GM21390 (cell line): ENCODE measurements at regions not wholly inside any gene's neighbourhood (a gene's known extent, or its start where the extent isn't known, plus 50 kb on each side); places are given as distances from the start of the nearest gene placed in this dataset.

Experiments used
- ATAC-seq: cut with Tn5 transposase; IDR thresholded peaks from one replicate; pipeline ENCODE4 v1.9.1; 2021; ENCODE audit not compliant: unreplicated experiment

DNA sequence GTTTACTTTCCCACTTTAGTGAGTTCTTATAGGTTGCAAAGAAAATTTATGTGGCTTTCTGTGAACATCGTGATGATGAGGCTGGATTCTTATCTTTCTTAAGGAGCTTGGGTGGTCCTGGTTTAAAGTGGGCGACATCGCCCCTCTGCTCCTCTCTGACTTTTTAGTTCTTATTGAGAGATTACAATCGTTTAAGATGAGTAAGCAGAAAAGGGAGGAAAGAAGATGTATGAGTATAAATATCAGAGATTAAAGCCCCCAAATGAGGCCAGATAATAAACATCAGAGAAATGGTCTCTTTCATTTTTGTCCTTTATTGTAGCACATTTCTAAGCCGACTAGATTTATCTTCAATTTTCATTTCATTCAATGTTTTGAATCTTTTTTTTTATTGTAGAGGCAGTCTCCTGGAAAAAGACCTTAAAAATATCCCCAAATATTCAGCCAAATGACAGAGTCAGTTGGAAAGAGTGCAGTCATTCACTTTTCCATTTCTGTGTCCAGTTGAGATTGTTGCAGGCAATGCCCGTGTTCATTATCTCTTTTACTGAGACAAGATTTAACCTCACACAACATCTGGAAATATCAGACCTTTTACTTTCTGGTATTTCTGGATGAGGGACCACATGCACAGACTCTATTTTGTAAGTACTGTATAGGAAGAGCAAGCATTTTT, 62.0 kb upstream of the PDE7B start:
- no peak for ATAC-seq

DNA sequence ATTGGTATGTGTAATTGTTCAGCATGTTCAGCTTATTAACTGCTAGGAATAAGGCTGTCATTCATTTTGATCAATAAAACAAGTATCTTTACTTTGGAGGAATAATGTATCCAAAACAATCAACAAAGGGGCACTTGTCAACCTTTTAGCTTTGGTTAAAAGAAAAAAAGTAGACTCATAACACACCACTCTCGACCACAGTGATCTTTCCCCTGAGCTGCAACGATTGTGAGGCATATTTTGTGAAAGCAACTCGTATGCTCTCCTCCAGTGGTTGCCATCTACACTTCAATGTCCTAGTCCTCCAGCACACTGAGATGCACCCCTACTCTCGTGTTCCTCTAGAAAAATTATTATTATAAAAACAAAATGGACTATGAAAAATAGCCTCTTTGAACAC, 60.1 kb upstream of the PDE7B start:
- ATAC-seq, result no peak

DNA sequence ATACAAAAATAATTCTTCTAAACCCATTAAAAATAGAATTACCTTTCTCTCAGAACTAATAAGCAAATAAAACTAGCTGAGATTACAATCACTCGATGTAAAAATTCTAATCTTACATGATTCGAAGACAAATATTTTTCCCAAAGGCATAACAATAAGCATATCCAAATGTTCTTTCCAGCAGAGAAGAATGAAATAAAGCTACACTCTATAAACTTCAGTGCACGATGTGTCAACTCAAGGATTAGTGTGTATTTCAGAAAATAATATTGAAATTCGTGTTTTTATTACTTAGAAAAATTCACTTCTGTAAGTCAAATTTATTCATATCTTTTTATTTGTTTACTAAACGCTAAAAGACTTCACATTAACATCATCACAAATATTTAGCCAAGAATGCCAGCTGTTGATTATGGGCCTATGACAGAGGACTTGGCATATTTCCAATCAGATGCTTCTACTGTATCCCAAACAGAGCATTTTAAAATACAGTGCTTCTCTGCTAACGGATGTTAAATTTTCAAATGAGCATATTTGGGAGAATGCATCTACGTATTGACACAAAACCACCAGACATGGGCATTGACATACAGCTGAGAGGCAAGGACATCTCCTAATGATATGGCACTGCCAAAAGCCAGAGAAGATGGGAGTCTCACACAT, 54.7 kb upstream of the PDE7B start:
- no peak for ATAC-seq

DNA sequence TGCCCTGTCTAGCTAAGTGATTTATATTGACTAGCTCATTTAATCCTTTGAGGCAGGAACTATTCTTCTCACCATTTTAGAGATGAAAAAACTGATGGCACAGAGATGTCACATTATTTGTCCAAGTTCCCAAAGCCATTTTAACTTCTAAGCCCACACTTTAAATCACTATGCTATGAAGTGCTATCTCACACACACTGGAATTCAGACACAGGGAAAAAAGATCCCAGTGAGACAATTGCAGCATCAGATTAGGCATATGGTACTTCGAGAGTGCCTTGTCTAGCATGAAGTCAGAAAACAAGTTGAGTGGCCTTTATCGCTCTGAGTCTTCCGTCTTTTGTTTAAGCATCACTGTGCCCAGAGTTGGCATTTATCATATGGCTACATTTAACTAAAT, 54.1 kb upstream of the PDE7B start:
- ATAC-seq, result no peak

DNA sequence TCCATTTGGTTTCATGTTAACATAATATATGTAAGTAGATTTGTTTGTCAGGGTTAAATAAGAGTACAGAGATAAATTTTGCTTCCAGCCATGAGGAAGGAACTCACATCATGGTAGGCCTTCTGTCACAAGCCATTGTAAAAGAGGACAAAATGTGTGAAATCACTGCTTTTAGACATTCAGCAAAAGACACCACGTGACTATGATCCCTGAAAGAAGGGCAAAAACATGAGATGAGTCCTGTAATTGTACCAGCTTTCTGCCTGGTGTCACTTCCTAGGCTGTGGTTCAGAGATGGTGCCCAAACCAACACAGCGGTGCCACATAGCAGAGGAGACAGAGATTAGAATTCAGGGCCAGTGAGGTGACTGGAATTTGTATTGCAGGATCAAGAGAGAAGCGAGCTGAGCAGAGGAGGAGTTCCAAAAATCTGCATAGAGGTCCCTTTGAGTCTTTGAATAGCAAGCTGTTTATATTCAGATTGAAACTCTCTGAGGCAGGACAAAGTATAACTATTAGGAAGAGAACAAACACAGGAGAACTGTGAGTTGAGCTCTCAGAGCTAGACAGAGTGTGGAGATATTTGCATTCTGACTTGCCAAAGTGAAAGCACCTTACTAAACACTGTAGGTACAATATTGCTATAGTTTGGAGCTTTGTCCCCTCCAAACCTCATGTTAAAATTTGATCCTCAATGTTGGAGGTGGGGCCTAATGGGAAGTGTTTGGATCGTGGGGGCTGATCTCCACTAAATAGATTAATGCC, 52.6 kb upstream of the PDE7B start:
- no peak for ATAC-seq
